GM19395 (cell line): ENCODE measurements at regions not wholly inside any gene's neighbourhood (a gene's known extent, or its start where the extent isn't known, plus 50 kb on each side); places are given as distances from the start of the nearest gene placed in this dataset.
"Not testable (repeated sequence)": the region's sequence is repeated elsewhere in the genome, so short reads cannot be mapped to it uniquely, and the experiment has no call there.

Experiments used
- ATAC-seq: cut with Tn5 transposase; IDR thresholded peaks from one replicate; pipeline ENCODE4 v1.9.1; 2021; ENCODE audit warnings: mild to moderate bottlenecking, moderate library complexity; ENCODE audit not compliant: unreplicated experiment

DNA sequence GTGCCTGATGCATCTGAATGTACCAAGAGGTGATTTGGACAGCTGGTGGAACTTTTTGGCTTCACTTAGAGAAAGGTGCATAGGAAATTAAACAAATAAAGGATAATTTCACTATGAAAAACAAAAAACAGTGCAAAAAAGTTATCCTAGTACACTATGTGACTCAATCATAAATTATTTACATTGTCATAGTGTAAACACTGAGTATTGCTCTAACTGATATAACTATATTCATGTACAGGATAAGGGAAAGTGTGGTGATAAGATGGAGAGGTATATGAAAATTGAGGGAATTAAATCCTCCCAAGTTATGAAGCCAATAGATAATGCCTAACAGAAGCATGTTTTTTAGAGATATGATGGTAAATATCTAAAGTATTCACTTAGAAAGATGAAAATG lies 50.2 kb upstream of the CPNE4 start:
- no peak for ATAC-seq

DNA sequence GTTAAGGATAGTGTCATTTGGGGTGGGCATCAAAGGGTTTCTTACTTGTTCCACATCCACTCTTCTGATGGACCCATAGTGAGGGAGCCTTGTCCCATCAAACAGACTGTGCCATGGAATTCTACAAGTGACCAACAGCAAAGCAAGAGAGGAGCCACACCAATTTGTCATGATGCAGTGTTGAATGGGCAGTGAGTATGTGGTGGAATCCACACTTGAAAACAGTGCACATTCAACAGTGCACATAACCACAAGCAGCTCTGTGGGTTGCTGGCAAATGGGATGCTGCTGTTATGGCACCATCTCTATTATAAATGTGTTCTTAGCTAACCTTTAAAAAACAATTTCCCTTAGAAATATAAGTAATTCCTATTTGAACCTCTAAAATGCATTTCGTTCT lies 52.5 kb upstream of the CPNE4 start:
- ATAC-seq: no peak

DNA sequence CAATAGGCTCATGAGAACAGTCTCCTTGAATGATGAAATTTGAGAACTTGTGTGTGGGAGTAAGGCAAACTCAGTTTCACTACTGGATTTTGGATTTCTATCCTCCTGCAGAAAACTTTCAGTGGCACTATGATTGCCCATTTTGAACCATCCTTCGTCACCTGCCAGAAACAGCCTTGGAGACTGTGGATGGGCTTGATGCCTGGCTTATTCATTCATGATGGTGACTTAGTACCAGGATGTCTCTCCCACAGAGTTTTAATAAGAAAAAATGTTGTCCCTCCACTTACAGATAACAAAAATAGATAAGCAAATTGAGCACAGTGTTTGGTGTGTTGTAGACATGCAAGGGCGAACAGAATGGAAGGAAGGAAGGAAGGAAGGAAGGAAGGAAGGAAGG lies 53.5 kb upstream of the CPNE4 start:
- ATAC-seq: no peak

DNA sequence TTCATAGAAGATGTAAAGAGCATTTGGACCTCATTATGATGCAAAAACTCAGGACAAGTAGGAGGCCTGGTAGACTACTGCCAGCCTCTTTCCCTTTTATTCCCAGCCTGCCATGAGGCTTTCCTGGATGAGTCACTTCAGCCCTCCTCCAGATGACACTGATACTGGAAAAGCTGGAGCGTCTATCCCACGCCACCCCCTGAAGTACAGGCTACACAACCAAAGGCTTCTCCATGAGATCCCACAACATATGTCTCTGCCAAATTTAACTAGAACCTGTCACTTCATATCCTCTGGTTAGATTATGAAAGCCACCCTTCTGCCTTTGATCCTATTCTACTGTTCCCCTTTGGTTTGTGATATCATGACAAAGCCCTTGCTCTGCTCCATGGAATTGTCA lies 56.1 kb upstream of the CPNE4 start:
- no peak for ATAC-seq

DNA sequence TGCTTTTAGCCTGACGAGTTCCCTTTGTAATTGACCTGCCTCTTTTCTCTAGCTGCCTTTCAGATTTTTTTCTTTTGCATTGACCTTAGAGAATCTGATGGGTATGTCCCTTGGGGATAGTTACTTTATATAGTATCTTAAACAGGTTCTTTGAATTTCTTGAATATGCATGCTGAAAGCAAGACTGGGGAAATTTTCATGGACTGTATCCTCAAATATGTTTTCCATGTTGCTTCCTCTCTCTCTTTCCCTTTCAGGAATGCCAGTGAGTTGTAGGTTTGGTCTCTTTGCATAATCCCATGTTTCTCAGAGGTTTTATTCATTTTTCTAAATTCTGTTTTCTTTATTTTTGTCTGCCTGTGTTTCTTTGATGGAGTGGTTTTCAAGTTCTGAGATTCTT lies 81.8 kb upstream of the CPNE4 start:
- ATAC-seq: no peak

DNA sequence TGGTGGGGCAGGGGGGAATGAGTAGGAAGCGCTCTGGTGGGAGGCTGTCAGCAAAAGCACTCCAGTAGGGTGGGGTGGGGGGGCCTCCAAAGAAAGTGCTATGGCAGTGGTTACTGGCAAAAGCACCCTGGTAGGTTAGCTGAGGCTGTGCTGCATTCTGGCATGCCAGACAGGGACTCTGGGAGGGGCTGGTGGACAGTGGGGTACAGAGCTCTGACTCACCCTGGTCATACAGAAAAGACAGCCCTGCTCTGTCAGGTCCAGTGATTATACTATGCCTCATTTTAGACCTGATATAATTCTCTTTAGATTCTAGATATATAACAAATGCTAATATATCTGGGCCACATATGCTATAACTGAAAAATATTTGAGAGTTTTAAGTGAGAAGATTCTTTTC lies 82.8 kb upstream of the CPNE4 start:
- ATAC-seq: no peak

DNA sequence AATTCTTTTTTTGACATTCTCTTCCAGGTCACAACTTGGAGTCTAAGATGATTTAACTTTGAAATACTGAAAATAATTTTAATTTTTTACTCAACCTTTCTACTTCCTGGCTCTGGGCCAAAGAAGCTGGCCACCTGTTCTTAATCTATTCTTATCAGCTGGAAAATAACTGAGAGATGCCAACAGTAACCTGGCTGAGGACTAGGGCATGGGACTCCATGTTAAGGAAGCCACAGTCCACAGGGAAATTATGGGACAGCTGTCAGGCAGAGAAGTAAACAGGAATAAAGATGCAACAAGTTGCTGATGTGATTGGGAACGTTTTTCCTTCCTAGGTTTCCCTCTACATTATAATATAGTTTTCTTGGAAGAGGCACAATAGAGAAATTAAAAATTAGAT lies 84.7 kb upstream of the CPNE4 start:
- ATAC-seq: no peak

DNA sequence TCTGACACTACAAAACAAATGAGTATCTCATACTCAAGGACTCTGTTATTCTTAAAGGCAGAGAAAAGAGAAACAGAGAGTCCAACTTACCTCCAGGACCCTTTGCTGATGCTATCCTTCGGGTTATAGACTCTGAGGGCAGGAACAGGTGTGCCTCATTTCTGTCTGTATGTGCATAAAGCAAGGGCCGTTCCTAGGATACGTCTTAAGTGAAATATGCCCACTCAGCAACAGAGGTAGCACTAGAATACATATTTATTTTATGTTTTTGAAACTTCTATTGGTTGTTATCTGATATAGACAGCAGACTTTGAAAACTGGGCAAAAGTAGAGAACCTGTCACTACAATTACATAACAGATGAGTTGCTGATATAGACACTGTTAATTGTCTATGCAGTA lies 89.3 kb upstream of the CPNE4 start:
- no peak for ATAC-seq

DNA sequence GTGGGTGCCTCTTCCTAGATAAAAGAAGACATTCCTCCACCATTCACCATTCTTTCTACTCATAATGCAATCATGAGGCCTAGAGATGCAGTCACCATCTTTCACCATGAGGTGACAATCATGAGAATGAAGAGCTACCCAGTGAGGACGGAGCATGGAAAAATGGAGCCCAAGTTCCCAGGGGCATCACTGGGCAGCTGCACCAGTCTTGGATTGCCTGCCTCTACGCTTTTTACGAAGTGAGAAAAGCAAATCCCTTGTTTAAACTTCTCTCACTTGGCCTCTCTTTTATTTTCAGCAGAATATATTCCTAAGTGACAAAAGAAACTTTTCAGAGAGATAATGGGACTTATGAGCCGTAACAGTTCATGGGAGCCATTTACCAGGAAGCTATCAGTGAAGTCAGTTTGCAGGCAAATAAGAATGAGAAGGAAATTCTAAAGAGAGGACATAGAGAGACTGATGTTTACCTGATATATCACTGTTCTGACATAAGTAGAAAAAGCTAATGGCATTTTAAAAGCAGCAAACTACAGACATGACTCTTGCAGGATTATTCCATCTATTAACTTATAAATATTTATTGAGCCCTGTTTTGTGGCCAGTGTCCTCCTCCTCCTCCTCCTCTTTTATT lies 90.0 kb upstream of the CPNE4 start:
- no peak for ATAC-seq

DNA sequence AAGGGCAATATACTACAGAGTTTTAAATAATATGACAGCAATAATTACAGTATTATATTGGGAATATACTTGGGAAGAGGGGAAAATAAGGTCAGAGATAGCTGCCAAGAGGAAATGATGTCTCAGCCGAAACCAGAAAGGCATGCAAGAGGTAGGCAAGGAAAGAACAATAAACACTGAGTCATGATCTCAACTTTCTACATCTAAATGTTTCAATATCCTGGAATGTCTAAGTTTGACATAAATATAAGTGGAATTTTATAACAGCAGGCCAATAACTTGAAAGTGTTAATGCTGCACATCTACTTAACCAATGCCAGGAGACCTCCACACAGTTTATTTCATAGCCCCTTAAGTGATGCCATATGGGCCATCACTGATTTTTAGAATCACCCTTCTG lies 99.8 kb upstream of the CPNE4 start:
- ATAC-seq: no peak

DNA sequence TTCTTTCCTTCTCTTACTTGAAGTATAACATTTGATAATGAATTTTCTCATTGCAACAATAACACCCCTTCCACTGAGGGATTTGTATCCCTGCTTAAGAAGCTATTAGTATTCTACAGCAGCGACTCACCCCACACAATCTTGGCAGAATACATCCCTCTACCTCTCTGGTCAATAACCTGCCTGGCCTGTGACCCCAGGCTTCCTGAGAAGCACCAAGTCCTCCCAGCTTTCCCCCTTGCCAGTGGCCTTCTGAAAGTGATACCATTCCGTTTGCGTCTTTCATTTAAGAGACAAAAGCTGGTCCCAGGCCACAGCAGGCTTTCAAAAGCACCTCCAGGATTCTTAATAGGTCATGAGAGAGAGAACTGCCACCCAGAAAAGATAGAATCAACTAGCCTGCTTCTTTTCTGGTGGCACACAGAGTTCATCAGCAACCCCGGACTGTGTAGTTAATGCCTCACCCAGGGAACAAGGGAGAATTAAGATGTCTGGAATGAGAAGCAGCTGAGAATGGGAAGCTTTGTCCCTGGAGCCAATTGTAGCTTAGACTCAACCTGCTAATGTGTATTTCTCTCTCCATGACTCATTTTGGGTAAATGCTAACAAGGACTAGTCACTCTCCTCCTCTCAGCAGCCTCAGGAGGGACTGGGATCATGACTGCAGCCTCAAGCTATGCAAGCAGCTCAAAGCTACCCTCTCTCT lies 101.0 kb upstream of the CPNE4 start:
- no peak for ATAC-seq

DNA sequence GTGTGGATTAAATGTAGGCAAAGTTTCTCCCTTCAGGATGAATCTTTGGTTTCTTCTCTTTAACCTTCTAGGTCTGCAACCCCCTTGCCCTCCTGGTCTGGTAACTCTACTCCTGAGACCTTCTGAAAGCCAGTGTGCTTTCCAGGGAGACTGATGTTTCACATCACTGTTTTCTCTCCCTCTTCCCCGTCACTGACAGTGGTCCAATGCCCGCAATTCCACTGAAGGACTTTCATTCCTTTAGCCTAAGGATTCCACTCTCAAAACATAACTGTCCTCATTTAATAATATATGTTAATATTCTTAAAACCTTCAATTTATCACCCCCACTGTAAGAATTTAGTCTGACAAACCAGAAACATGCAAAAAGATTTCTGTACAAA lies 101.5 kb upstream of the CPNE4 start:
- ATAC-seq: no peak

DNA sequence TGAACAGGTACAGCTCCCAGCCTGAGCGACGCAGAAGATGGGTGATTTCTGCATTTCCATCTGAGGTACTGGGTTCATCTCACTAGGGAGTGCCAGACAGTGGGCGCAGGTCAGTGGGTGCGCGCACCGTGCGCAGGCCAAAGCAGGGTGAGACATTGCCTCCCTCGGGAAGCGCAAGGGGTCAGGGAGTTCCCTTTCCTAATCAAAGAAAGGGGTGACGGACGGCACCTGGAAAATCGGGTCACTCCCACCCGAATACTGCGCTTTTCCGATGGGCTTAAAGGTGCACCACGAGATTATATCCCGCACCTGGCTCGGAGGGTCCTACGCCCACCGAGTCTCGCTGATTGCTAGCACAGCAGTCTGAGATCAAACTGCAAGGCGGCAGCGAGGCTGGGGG lies 102.1 kb upstream of the CPNE4 start:
- not testable (repeated sequence) for ATAC-seq

DNA sequence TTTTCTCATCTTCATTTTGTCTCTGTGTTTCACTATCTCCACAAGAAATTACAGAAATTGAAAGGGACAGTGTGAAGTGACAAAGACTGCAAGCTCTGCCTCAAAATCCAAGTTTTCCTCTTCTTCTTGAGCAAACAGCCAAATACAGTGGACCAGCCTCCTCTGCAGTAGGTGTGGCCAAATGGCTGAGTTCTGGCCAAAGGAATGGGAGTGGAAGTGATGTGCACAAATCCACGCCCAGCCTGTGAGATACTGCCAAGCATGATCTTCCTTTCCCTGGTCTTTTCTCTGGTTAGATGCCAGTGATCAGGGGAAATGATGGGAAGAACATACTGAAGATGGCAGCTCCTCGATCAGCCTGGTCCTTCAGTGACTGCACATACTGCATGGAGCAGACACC lies 111.0 kb upstream of the CPNE4 start:
- no peak for ATAC-seq

DNA sequence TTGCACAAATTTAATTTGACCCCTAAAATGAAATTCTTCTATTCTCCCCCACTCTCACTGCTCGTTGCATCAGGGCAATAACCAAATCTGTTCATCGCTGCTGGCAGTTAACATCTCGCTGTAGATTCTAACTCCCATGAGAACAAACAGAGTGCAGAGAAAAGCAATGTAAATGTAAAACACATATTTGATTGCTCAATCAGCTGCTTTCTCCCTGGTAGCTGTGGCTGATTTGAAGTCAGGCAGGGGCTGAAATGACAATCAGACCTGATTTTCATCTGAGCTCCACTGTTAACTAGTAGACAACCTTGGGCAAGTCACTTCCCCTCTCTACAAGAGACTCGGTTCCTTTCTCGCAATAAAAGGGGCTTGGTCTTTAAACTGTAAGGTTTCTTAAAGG lies 119.8 kb upstream of the CPNE4 start:
- ATAC-seq: no peak

DNA sequence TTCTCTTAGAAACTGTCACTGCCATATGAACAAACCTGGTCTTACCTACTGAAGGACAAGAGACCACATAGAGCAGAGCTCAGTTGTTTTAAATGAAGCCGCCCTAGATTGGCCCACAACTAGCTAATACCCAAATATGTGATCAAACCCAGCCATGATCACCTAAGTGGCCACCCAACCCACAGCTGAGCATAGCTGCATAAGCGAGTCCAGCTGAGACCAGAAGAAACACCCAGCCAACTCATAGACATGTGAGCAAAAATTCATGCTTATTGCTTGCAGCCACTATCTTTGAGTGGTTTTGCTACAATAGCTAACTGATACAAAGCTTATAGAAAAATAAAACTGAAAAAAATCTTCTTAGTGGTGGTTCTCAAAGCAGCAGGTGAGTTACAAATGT lies 124.3 kb upstream of the CPNE4 start:
- no peak for ATAC-seq

DNA sequence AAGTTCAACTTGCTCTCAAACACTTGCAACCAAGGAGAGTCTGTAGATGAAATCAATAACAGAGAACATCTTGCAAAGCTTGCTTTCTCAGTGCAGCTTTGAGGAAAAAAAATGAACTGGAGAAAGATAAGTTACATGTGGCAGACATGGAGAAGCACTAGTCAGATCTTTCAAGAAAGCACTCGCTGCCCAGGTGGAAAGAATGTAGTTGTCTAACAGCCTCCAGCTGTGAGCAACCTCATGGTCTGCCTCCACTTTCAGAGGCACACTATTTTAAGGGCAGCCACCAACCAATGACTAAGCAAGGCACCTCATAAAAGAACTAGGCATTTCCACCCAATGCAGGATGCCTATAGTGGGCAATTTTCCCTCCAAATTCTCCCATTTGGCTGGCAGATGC lies 125.4 kb upstream of the CPNE4 start:
- no peak for ATAC-seq

DNA sequence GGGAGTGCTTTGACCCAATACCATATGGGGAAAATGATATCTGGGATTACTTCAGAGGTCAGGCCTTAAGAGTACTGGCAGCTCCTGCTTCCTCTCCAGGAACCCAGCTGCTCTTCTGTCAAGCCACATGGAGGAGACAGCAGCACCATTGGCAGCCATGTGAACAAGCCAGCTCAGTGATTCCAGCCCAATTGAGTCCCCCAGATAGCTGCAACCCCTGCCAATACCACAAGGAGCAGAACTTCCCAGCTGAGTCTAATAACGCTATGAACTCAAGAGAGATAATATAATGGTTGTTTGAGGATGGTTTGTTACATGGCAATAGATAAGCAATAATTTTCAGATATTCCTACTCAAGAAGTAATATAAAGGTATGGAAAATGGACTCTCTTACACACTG lies 126.8 kb upstream of the CPNE4 start:
- no peak for ATAC-seq

DNA sequence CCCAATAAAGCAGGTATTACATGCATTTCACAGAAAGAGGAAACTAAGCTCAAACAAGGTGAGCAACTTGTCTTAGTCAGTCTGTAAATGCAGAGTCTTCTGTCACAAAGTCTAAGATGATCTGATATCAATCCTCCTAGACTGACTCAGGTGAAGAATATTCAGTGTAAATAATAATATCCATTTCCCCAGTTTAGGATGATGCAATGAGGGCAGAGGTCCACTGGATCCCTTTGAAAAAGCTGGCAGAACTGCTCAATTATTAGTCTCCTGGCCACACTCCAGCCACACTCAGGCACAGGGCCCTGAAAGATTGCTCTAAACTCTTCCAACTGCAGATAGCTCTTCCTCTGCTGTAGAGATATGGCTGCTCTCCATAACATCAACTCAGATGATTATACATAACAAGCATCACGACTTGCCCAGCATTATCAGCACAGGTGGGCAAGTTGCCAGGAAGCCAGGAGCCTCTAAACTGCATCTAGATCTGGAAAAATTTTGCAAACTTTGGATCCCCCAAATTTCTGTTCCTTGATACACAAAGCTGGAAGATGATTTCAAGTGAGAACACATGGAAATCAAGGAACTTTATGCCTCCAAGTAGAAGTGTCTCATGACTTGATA lies 129.8 kb upstream of the CPNE4 start:
- no peak for ATAC-seq

DNA sequence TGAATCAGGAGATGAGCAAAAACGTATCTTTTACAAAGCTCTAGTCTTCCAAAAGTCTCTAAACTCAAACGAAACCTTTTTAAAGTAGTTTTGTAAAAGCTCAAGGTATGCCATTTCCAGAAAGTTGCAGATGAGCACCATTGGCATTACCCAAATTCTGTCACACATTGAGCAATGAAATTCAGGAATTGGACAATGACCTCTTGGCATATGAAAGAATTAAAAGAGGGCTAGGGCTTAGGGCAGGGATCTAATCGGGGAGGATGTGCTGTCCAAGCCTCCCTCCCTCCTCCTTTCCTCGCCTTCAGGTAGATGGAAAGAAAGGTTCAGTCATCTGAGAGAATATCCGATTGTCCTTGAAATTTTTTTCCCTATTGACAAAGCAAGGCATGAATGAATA lies 133.1 kb upstream of the CPNE4 start:
- ATAC-seq: no peak

DNA sequence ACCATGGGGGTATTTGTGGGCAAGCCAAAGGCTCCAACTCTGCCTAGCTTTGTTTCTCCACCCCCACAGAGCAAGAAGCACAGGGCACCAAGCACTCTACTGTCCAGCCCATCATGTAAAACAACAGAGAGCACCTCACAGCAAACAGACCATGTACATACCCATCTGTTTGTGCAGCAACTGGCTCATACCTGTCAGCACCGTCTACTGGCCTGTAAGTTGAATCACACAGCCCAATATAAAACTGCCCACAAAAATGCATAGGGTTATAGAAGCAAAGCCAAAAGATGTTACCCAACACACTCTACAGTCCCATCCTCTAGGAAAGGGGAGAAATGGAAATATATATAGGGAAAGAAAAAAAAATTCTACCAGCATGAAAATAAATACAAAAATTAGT lies 139.7 kb upstream of the CPNE4 start:
- no peak for ATAC-seq

DNA sequence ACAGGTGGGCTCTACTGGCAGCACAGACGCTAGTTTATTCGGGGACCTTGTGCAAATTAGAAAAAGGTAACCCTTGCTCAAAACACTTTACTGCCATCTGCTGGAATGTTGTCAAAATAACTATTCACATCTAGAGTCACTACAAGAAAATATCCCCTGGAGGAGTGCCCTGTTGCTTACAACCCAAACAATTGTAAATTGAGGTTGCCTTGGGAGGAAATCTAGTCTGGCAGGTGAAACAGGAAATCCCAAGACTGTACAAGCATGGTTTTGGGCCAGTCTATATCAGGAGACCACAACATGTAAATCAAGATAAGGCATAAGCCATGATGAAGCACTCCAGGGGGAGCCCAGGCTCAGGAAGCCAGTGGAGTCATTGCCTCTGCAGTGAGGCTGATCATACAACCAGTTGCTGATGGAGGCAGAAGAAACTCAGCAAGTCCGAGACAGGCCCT lies 136.8 kb upstream of the ACP3 start:
- ATAC-seq: peak; percentile 66

DNA sequence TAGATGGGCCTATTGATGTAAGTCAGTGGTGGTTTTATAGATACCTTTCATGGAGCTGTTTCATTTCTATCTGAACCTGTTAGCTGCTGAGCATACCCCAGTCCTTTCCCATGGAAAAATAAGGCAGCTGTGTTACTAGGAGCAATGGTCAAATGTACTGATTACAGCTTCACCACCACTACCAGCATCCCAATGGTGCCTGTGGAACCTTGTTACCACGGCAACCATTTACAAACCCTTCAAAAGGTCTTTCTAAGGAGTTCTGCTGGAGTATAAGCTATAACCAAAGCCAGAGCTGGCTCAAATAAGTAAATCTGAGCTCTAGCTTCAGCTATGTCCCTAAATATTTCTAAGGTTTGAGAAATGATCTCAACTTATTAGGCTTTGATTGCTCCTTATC lies 133.4 kb upstream of the ACP3 start:
- no peak for ATAC-seq
